GM18499 (cell line): ENCODE measurements at regions not wholly inside any gene's neighbourhood (a gene's known extent, or its start where the extent isn't known, plus 50 kb on each side); places are given as distances from the start of the nearest gene placed in this dataset.
"Not testable (repeated sequence)": the region's sequence is repeated elsewhere in the genome, so short reads cannot be mapped to it uniquely, and the experiment has no call there.

ENCODE experiments used
- ATAC-seq: cut with Tn5 transposase; IDR thresholded peaks from one replicate; pipeline ENCODE4 v1.9.1; 2021; ENCODE audit warnings: moderate number of reproducible peaks; ENCODE audit not compliant: insufficient read depth, unreplicated experiment

DNA sequence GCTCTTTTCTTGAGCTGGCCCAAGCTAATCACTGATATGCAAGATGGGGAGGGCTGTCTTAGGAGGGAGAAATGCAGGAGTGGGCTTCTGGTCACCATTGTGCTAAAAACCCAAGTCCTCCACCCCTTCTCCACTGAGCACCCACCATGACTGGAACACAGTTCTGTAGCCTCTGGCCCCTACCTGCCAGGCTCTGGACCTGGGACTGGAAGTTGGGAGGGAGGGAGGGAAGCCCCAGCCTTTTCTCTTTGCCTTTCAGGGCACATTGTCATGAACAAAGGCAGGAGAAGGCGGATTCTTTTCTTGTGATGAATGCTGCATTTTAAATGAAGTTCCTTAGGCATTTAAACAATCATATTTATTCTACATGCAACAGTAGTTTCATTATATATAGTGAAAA, 559.1 kb upstream of the TRPC7 start:
- no peak for ATAC-seq

DNA sequence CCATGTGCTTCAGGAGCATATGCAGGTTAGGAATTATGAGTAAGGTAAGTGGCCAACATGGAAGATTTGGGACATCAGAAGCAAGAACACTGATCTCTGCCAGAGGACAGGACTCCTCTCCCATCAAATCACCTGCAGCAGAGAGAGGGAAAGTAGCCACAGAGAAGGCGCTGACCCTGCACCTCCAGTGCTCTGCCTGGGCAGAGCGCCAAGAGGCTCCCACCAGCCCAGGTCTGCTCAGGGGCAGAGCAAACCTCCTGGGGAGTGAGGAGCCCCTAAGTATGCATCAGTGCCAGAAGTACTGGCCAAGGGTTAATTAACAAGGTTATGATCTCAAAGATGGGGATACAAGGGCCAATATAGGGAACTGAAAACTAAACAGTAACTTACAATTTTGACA, 545.3 kb upstream of the TRPC7 start:
- no peak for ATAC-seq

DNA sequence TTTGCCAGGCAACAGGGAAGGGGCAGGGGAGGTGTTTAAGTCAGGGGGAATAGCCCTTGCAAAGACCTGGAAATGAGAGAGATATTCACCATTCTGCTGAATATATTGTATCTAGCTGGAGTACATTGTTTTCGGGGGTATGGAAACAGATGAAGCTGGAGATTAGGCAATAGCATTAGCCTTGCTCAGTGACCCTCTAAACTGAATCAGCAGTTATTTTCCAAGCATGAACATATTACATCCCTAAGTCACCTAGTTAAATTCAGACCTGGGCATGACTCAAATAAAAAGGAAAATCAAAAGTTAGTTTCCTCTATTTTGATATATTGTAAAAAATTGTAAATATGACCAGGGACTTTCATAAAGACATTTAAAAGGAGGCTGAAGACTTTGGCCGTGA, 544.6 kb upstream of the TRPC7 start:
- no peak for ATAC-seq

DNA sequence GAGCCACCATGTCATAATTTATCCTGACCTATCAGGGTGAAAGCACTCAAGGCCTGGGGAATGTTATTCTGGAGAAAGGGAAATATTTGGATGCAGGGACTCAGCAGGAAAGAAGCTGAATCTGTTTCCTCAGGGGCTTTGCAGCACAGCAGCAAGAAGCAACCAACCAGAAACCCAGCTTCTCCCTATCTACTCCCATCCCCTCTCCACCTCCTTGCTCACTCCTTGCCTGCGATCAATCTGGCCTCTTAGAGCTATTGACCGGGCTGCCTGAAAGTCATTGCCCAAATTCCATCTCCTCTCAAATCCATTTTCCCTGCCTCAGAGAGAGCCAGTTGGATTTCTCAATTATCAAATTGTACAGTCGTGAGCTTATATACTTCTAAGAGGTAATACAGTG, 542.0 kb upstream of the TRPC7 start:
- ATAC-seq = no peak

DNA sequence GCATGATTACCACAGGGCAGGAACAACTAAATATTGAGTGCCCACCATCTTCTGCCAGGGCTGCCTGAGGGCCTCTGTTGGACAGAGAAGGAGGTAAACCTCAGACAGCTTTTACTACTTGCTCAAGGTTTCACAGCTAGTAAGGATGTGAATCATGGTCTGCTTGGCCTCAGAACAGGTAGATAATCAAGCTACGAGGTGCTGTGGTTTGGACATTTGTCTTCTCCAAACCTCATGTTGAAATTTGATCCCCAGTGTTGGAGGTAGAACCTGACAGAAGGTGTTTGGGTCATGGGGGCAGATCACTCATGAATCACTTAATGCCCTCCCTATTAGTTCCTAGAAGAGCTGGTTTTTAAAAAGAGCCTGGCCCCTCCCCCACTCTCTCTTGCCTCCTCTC, 541.2 kb upstream of the TRPC7 start:
- no peak for ATAC-seq

DNA sequence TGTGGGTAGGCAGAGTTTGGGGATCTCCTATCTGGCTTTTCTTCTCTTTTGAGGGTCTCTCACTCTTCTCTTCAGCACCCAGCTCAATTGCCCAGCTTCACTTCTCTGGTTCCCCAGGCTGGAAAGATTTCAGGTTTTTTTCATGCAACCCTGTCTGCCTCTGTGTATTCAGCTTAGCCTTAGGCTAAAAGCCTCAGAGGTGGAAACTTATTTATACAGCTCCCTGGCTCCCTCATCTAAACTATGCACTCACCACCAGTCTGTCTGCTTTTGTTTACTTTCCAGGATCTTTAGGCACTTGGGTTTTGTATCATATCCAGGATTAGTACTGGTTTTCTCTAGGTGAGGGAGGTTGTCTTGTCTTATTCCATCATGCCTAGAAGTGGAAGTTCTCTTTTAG, 540.2 kb upstream of the TRPC7 start:
- no peak for ATAC-seq

DNA sequence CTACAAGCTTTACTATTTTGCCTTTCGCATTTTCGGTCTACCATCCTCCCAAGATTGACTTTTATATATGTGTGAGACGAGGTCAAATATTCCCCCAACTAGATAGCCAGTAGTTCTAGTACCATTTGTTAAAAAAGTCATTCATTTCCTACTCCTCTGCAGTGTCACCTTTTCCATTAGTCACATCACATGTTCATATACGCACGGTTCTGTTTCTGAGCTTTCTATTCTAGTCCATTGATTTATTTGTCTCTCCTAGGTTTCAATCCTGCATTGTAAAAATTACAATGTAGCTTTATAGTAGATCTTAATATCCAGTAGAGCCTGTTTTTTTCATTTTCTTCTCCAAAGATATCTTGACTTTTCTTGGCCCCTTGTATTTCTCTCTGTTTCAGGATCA, 528.7 kb upstream of the TRPC7 start:
- ATAC-seq = no peak

DNA sequence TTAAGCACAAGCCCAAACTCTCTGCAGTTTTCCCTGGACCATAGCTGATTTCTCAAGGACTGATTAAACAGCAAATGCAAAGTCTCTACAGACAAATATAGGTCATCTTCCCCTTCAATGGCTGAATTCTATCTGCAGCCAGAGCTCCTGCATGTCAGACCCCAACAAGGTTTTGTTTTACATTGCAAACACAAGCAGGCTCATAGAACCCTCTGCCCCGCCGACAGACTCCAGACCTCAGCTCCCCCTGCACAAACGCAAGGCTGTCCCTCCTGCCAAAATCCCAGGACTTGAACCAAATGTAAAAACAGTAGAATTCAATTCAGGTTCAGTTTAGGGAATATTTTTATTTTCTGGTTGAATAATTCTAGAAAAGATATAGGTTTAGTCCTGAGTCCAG, 526.7 kb upstream of the TRPC7 start:
- ATAC-seq = no peak

DNA sequence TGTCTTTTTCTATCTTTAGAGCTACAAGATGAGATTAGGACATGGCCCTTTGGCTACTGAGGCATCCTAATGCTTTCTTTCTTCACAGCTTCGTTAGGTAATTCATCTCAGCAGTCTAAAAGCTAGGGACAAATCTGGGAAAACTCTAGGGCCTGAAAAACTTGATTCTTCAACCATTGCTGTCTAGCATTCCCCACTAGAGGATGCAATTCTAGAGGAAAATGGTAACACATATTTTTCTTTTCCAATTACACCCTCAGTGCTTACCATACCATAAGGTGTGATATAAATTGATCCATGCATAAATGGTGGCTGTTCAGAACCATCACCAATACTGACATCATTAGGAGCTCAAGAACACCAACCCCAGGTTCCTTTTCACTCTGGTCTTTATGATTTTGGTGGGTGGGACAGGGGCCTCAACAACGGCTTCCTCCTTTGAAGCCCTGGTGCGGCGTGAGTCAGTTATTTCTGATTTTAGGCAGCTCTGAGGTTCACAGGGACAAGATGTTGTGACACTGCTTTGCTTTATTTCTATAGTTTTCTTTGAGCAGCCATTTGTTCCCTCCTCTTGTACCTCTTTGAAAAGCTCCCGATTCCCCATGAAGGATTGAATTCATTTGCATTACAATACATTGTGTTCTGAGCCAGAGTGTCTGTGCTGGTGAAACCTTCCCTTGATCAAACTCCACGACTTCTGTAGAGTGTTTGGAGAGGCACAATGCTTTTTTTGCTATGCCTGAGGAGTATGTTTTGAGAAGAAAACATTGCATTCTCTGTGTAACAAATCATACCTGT, 526.0 kb upstream of the TRPC7 start:
- no peak for ATAC-seq

DNA sequence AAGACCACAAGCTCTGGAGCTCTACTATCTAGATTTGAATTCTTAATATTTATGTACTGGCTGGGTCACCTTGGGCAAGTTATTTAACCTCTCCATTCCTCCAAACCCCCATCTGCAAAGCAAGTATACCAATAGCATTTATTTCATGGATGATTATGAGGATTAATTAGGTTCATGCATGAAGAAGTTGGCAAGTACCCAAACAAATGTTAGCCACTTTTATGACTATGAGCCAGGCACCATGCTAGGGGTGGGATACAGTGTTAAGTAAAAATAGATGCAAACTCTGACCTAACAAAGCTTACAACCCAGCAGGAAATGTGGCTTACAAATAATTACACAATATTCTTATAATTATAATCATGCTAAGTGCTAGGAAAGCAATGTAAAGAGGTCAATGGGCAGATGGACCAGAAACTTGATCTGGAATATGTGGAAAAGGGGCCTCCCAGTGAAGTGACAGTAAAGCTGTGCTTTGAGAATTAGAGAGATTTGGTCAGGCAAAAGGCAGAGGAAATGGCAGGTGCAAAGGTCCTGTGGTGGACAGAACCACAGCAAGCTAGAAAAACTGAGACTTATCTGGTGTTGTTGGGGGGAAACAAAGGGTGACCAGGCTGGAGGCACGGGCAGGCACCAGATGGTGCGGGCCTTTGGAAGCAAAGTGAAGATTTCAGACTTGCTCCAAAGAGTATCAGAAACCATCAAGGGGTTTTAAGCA, 525.2 kb upstream of the TRPC7 start:
- no peak for ATAC-seq

DNA sequence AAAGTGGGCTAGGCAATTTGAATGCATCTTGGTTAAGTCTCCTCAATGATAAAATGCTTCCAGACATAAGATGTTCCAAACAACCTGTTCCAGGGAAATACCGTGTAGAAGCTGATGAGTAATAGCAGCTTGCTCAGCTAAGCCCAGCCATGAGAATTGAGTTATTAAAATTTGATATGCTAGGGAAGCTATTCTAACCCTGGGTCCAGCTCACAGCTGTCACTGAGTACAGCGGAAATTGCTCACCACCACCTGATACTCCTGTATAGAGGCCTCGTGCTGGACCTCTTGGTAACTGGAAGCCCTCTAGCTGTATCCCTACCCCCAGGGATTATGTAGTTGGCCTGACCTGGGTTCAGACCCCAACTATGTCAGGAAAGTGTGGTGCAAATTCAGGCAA, 521.3 kb upstream of the TRPC7 start:
- no peak for ATAC-seq

DNA sequence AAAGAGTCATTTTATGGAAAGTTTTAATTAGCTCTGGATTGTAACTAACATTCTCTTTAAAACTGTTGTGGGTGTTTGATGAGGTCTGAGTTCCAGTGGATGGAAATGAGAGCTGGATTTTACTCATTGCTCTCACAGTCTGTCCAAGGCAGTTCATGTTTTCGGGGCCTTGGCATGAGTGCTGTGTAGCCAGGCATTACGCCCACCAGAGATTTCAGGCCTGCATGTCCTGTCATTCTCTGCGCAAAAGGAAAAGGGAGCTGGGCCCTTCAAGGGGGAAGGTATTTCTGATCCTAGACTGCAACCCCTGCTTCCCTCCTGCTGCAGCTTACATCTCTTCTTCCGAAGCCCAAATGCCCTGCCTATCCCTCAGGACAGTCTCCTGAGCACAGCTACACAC, 499.6 kb upstream of the TRPC7 start:
- ATAC-seq = no peak

DNA sequence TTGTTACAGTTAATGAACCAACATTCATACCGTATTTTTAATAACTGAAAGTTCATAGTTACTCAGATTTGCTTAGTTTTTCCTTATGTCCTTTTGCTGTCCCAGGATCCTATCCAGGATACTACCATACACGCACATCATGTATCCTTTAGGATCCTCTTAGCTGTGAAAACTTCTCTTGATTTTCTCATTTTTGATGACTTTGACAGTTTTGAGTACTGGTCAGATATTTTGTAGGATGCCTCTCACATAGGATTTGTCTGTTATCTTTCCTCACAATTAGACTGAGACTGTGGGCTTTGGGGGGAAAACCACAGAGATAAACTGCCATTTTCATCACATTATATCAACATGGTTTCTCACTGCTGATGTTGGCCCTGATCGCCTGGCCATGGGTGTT, 491.3 kb upstream of the TRPC7 start:
- no peak for ATAC-seq

DNA sequence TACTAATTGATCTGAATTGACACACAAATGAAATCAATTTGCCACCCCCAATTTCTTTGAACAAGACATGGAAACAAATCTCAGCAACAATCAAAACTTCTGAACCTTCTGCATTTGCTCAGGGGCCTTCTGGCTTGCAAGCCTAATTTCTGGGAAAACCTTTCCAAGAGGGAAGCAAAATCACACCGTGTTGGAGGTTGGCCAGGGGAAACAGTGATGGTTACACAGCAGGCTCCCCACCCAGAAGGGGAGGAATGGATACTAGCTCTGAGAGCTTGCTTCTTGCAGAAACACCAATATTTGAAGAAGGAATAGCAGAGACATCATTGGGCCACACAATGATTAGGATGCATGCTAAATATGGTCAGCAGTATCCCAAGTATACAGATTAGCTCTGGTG, 488.6 kb upstream of the TRPC7 start:
- ATAC-seq = no peak

DNA sequence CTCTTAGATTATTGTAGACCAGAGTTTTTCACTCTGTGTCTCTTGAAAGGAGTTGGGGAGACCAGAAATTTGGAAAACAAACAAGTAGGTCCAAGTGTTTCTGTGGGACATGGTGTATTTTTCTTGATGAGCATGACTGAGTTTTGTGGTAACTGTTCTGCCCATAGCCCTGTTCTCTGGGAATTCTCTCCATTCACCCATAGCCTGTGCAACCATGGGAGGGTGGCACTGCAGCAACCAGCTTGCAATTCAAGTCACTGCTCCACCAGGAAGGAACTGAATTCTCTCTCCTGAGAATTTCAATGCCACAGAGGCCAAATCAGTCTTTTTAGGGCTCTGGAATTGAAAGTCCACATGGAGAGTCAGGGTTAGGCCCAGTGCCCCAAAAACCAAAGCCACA, 475.3 kb upstream of the TRPC7 start:
- no peak for ATAC-seq

DNA sequence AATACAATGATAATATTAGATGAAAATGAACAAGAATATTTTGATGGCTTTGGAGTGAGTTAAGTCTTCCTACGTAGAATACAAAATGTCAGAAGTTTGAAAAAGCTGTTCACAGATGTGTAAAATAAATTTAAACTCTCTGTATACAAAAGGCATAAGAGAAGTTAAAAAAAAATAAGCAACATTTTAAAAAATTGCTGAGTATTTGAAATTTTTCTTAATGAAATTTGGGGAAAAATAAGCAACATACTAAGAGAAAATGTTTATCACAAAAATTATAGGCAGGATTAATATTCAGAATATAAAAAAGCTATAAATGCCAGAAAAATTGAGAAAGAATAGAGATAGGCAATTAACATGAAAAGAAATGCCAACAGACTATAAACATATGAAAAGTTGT, 470.7 kb upstream of the TRPC7 start:
- no peak for ATAC-seq

DNA sequence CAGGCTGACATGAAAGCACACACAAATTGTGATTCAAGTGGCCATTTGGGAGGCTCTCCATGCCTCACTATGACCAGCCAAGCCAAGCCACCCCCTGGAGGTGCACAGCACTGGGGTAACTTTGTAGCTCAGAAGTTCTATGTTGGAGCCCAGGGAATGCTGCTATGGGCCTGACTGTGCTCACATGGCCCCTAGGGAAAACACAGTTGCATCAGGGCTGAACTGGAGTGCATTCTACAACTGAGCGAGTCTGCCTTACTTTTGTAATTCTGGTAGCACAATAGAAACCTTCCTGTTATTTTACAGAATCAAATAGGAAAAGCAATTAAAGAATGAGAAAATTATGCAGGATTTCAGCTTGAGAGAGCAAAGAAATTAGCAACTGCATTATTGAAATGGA, 455.5 kb upstream of the TRPC7 start:
- no peak for ATAC-seq

DNA sequence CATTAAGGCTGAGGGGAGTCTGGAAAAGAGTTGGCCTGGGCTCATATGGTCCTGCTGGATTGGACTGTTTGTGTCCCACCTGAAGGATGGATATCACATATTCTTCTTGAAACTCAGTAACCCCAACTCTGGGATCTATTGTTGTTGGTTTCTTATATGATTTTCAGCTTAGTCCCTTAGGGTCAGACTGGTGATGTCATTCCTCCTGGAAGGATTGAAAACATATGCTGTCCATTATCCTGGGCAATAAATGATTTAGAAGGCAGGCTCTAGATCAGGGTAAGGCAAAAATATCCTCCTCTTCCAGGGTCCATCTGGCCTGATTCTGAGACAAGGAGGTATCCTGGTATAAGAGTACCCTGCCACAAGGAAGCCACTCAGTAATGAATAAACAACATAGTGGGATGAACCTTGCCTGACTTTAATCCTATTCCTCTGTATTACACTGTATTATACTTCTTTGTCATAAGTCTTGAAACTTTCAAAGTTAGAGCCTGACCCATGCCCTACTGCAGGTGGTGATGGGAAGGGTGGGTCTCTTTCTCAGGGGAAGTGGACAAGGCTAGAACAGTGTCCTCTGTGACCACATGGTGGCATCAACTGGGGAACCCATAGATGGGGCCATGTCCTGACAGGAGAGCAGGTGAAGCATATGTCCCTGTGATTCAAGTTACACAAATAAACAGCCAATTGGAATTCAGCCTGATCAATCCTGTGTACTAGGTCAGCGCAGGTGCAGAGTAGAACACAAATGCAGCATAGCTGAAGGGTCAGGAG, 454.4 kb upstream of the TRPC7 start:
- no peak for ATAC-seq

DNA sequence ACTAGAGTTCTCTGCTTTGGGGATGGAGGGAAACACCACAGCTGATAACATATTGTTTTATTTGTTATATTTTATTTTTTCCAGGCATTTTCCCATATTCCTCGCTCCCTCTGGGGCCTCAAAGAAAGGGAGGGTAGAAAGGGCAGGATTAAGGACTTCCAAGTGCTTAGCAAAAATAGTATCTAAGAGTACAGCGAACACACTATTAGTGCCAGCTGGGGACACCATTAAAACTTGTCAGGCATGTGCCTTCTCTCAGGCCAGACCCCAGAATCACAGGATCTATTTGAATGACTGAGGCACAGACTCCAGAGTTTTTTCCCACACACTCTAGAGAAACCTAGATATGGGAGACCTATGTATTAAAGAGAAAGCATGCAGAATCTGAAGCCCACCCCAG, 451.0 kb upstream of the TRPC7 start:
- no peak for ATAC-seq

DNA sequence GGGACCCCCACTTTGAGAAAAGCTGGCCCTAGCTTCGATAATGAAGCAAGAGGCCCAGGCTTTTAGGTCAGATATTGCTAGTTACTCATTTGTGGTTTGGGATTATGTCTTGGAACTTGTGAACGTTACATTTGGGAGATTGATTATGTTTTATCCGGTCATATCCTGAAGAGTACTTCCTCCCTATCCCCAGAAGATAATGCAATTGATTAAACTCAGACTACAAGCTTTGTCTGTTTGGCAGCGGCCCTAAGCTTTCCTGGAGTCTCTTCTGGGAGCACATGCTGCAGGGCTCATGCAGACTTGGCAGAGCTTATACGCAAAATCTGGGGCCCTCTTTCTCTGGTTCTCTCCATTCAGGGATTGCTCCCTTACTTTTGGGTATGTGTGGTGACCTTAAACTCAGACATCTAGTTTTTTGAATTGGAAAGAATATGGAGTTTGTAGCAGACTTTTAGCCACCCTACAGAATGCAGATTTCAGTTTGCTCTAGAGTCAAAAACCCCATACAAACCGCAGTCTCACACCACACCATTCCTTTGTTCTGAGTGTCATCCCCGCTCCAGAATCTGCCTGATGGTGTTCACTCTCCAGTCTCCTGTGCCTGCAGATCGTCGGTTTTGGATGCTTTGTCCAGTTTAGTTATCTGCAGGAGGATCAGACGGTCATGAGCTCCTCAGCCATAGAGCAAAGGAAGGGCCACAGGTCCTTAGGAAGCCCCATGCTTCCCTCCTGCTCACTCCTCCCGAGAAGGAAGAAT, 449.5 kb upstream of the TRPC7 start:
- no peak for ATAC-seq

DNA sequence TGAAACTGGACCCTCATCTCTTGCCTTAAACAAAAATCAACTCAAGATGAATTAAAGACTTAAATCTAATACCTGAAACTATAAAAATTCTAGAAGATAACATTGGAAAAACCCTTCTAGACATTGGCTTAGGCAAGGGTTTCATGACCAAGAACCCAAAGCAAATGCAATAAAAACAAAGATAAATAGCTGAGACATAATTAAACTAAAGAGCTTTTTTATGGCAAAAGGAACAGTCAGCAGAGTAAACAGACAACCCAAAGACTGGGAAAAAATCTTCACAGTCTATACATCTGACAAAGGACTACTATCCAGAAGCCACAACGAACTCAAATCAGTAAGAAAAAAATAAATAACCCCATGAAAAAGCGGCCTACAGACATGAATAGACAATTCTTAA, 446.9 kb upstream of the TRPC7 start:
- not testable (repeated sequence) for ATAC-seq
